BE2C (cell line): ENCODE measurements at regions not wholly inside any gene's neighbourhood (a gene's known extent, or its start where the extent isn't known, plus 50 kb on each side); places are given as distances from the start of the nearest gene placed in this dataset.
A peak's percentile ranks its signal among the peaks of the same experiment; 100 is the strongest.

Experiments
- DNase-seq: peaks from one replicate; pipeline ENCODE4 v3.0.0-alpha.2; 2020
- H3K27me3 ChIP-seq: fragments of 250-450 bp; sonication (Bioruptor Pico); 2 replicates; pipeline ENCODE4 v1.5.1; 2020; ENCODE audit warnings: mild to moderate bottlenecking
- H3K36me3 ChIP-seq: fragments of 250-450 bp; sonication (Bioruptor Pico); 2 replicates; pipeline ENCODE4 v1.5.1; 2020; ENCODE audit warnings: mild to moderate bottlenecking
- H3K4me1 ChIP-seq: fragments of 250-450 bp; sonication (Bioruptor Pico); 2 replicates; pipeline ENCODE4 v1.5.1; 2020
- H3K4me3 ChIP-seq: 2 replicates; pipeline ENCODE4 v1.5.1; 2011; ENCODE audit warnings: low read depth, low read length
- H3K9me3 ChIP-seq: fragments of 250-450 bp; sonication (Bioruptor Pico); 2 replicates; pipeline ENCODE4 v1.5.1; 2020
- CTCF ChIP-seq: IDR thresholded peaks from 2 replicates; pipeline ENCODE4 v1.5.1; 2012; ENCODE audit warnings: mild to moderate bottlenecking, low read depth, low read length

GRCh38 chr18:34159691-34160185 lies 65.0 kb downstream of the NOL4 start:
- H3K27me3 ChIP-seq, result no peaks in the 10 kb centered on the region
- no peaks in the 10 kb centered on the region for H3K9me3 ChIP-seq
- peak; percentile 13 for DNase-seq
- no peak for TF ChIP-seq CTCF
- H3K36me3 ChIP-seq, result no peaks in the 10 kb centered on the region
- peak overlapping the region; percentile 57 for H3K4me3 ChIP-seq
- no peaks in the 10 kb centered on the region; the same call in 1 of the 2 replicates for H3K4me1 ChIP-seq

- Histone ChIP-seq H3K4me3 (peak overlapping the region; percentile 57), H3K27me3 (no peaks in the 10 kb centered on the region), H3K9me3 (no peaks in the 10 kb centered on the region), H3K36me3 (no peaks in the 10 kb centered on the region), H3K4me1 (no peaks in the 10 kb centered on the region; the same call in 1 of the 2 replicates)
- peak; percentile 43; the same call in 1 of the 2 replicates for TF ChIP-seq CTCF
- DNase-seq, result peak; percentile 80
These were observed 65.6 kb downstream of the NOL4 start for GRCh38 chr18:34158881-34159690.

- DNase-seq, result no peak
- Histone ChIP-seq H3K27me3 (no peaks in the 10 kb centered on the region), H3K4me3 (peak overlapping the region; percentile 49), H3K4me1 (no peaks in the 10 kb centered on the region; the same call in 1 of the 2 replicates), H3K9me3 (no peaks in the 10 kb centered on the region), H3K36me3 (no peaks in the 10 kb centered on the region)
- TF ChIP-seq CTCF, result no peak
These were observed 71.0 kb downstream of the NOL4 start for GRCh38 chr18:34153711-34154110.

GRCh38 chr18:34131006-34131405 lies 93.7 kb downstream of the NOL4 start:
- H3K4me3 ChIP-seq, result no peak overlapping the region
- TF ChIP-seq CTCF, result no peak

GRCh38 chr18:34128436-34128835 lies 96.3 kb downstream of the NOL4 start:
- no peak overlapping the region for H3K4me3 ChIP-seq
- no peaks in the 10 kb centered on the region for H3K9me3 ChIP-seq
- no peaks in the 10 kb centered on the region for H3K36me3 ChIP-seq
- H3K4me1 ChIP-seq, result no peaks in the 10 kb centered on the region
- no peak for TF ChIP-seq CTCF
- H3K27me3 ChIP-seq, result no peaks in the 10 kb centered on the region
- DNase-seq, result no peak

More at GRCh38 chr18:34131006-34131405, 93.7 kb downstream of the NOL4 start:
- H3K9me3 ChIP-seq, result no peaks in the 10 kb centered on the region
- H3K27me3 ChIP-seq, result no peaks in the 10 kb centered on the region
- H3K4me1 ChIP-seq, result no peaks in the 10 kb centered on the region
- no peak for DNase-seq
- no peaks in the 10 kb centered on the region for H3K36me3 ChIP-seq

GRCh38 chr18:34126121-34126520 lies 98.6 kb downstream of the NOL4 start:
- no peaks in the 10 kb centered on the region for H3K9me3 ChIP-seq
- no peak for DNase-seq
- no peak for TF ChIP-seq CTCF
- H3K36me3 ChIP-seq, result no peaks in the 10 kb centered on the region
- no peak overlapping the region for H3K4me3 ChIP-seq
- no peaks in the 10 kb centered on the region for H3K4me1 ChIP-seq
- no peaks in the 10 kb centered on the region for H3K27me3 ChIP-seq
